Neural progenitor cell (in vitro differentiated cells): ENCODE measurements at regions not wholly inside any gene's neighbourhood (a gene's known extent, or its start where the extent isn't known, plus 50 kb on each side); places are given as distances from the start of the nearest gene placed in this dataset.

Experiments
- DNase-seq: peaks from one replicate; pipeline ENCODE4 v3.0.0-alpha.2; 2016; ENCODE audit warnings: low spot score
- H2AFZ ChIP-seq: fragments of 200-600 bp; sonication (generic); replicated peaks from 2 replicates; pipeline ENCODE4 v1.6.1; 2016; ENCODE audit warnings: antibody characterized with exemption
- H3F3A ChIP-seq: fragments of 200-600 bp; sonication (generic); 2 replicates; pipeline ENCODE4 v1.6.1; 2016; ENCODE audit warnings: antibody characterized with exemption, low read depth
- H3K27ac ChIP-seq: fragments of 200-600 bp; sonication (generic); 2 replicates; pipeline ENCODE4 v1.5.1; 2016; ENCODE audit warnings: mild to moderate bottlenecking
- H3K27me3 ChIP-seq: fragments of 200-600 bp; sonication (generic); 2 replicates; pipeline ENCODE4 v1.6.1; 2016; ENCODE audit warnings: mild to moderate bottlenecking, moderate library complexity
- H3K36me3 ChIP-seq: fragments of 200-600 bp; sonication (generic); 2 replicates; pipeline ENCODE4 v1.5.1; 2016
- H3K4me1 ChIP-seq: fragments of 200-600 bp; sonication (generic); 2 replicates; pipeline ENCODE4 v1.6.1; 2016; ENCODE audit warnings: mixed run types
- H3K4me2 ChIP-seq: fragments of 200-600 bp; sonication (generic); 2 replicates; pipeline ENCODE4 v1.6.1; 2016
- H3K4me3 ChIP-seq: fragments of 200-600 bp; sonication (generic); 2 replicates; pipeline ENCODE4 v1.5.1; 2016
- H3K79me2 ChIP-seq: fragments of 200-600 bp; sonication (generic); 2 replicates; pipeline ENCODE4 v1.6.1; 2016; ENCODE audit warnings: low read depth
- H3K9ac ChIP-seq: fragments of 200-600 bp; sonication (generic); 2 replicates; pipeline ENCODE4 v1.6.1; 2016
- H3K9me3 ChIP-seq: fragments of 200-600 bp; sonication (generic); 2 replicates; pipeline ENCODE4 v1.5.1; 2016; ENCODE audit warnings: low read depth
- H4K20me1 ChIP-seq: fragments of 200-600 bp; sonication (generic); 2 replicates; pipeline ENCODE4 v1.6.1; 2016; ENCODE audit warnings: low read depth
- H3K27ac Mint-ChIP-seq: 3 replicates; pipeline ENCODE4 v1.8.0; 2021; ENCODE audit warnings: mixed read lengths
- H3K27me3 Mint-ChIP-seq: 2 replicates; pipeline ENCODE4 v1.8.0; 2022; ENCODE audit warnings: low read depth, mild to moderate bottlenecking, inconsistent platforms, moderate library complexity, mixed read lengths; ENCODE audit not compliant: insufficient read depth
- H3K36me3 Mint-ChIP-seq: 3 replicates; pipeline ENCODE4 v1.8.0; 2021; ENCODE audit warnings: mixed read lengths
- H3K4me1 Mint-ChIP-seq: 3 replicates; pipeline ENCODE4 v1.8.0; 2021; ENCODE audit warnings: mixed read lengths
- H3K4me3 Mint-ChIP-seq: 3 replicates; pipeline ENCODE4 v1.8.0; 2021; ENCODE audit warnings: mild to moderate bottlenecking, moderate library complexity, mixed read lengths
- H3K9me3 Mint-ChIP-seq: 3 replicates; pipeline ENCODE4 v1.8.0; 2020; ENCODE audit warnings: mixed read lengths
- CTCF ChIP-seq: fragments of 200-600 bp; sonication (generic); IDR thresholded peaks from 2 replicates; pipeline ENCODE4 v1.5.1; 2017; ENCODE audit warnings: antibody characterized with exemption, mild to moderate bottlenecking
- EZH2 ChIP-seq: fragments of 200-600 bp; sonication (generic); IDR thresholded peaks from 2 replicates; pipeline ENCODE4 v1.6.1; 2017; ENCODE audit warnings: antibody characterized with exemption, mild to moderate bottlenecking, moderate library complexity
- EZH2phosphoT487 ChIP-seq: fragments of 200-600 bp; sonication (generic); IDR thresholded peaks from 2 replicates; pipeline ENCODE4 v1.6.1; 2017; ENCODE audit warnings: antibody characterized with exemption

DNA sequence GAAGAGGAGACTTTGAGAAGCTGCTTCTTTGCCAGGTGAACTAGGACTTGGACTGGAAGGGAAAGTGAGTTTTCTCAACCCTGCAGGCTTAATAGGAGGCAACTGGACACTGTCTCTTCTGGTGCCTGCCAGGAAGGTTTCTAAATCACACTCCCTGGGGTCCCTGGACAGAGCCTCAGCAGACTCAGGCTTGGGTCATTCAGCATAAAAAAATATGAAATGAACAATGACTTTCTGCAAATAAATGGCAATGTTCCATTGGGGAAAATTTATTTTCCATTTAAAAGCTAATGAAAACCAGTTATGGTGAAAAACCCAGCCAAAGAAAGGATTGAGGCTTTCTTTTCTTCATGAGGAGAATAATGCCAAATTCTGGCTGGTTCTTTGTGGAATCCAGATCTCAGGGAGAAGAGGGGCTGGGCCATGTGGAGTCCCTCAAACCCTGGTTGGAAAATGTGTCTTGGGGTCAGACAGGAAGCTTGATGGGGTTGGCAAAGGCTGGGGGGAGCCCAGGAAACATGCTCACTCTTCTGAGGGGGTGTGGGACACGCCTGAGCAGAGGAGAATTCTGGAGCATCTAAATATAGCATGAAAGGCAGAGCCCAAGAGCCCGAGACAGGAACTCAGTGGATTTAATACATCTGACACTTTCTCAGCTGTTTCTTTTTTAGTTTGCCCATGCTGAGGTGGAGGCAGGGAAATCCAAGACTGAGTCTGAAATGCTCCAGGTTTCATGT lies 65.2 kb upstream of the EMX2 start:
- H3K4me2 ChIP-seq: no peak overlapping the region
- H3K27ac ChIP-seq: no peak overlapping the region
- no peak overlapping the region for H2AFZ ChIP-seq
- H3K9me3 Mint-ChIP-seq: no peaks in the 10 kb centered on the region
- TF ChIP-seq EZH2: no peak
- TF ChIP-seq CTCF: no peak
- TF ChIP-seq EZH2phosphoT487: no peak
- no peak overlapping the region for H3K9ac ChIP-seq
- H3K27ac Mint-ChIP-seq: peak overlapping the region; percentile 60
- peaks cover 6% of the 10 kb centered on the region for H3K27me3 Mint-ChIP-seq
- H3K9me3 ChIP-seq: no peaks in the 10 kb centered on the region
- no peaks in the 10 kb centered on the region for H3K4me1 ChIP-seq
- H3F3A ChIP-seq: no peaks in the 10 kb centered on the region
- H3K4me3 ChIP-seq: no peak overlapping the region
- H3K79me2 ChIP-seq: no peaks in the 10 kb centered on the region
- DNase-seq: no peak
- no peaks in the 10 kb centered on the region for H4K20me1 ChIP-seq
- H3K36me3 ChIP-seq: no peaks in the 10 kb centered on the region
- H3K27me3 ChIP-seq: no peaks in the 10 kb centered on the region
- no peaks in the 10 kb centered on the region for H3K36me3 Mint-ChIP-seq
- H3K4me1 Mint-ChIP-seq: no peaks in the 10 kb centered on the region
- no peak overlapping the region for H3K4me3 Mint-ChIP-seq

- Mint-ChIP-seq H3K4me1 (no peaks in the 10 kb centered on the region), H3K27me3 (peaks cover 8% of the 10 kb centered on the region), H3K27ac (peak overlapping the region; percentile 60), H3K4me3 (no peak overlapping the region), H3K9me3 (no peaks in the 10 kb centered on the region), H3K36me3 (no peaks in the 10 kb centered on the region)
- TF ChIP-seq CTCF (no peak), EZH2 (no peak)
- Histone ChIP-seq H3K27me3 (no peaks in the 10 kb centered on the region), H3K36me3 (no peaks in the 10 kb centered on the region), H3K9me3 (no peaks in the 10 kb centered on the region), H3K79me2 (no peaks in the 10 kb centered on the region), H3F3A (no peaks in the 10 kb centered on the region), H3K9ac (no peak overlapping the region), H3K27ac (no peak overlapping the region), H2AFZ (no peak overlapping the region), H3K4me2 (no peak overlapping the region), H4K20me1 (no peaks in the 10 kb centered on the region), H3K4me3 (no peak overlapping the region), H3K4me1 (no peaks in the 10 kb centered on the region)
- DNase-seq: no peak
Observed at GRCh38 chr10:117476716-117477115, 65.8 kb upstream of the EMX2 start.

GRCh38 chr10:117476281-117476680 lies 66.3 kb upstream of the EMX2 start:
- TF ChIP-seq CTCF (no peak), EZH2phosphoT487 (no peak), EZH2 (no peak)
- no peak overlapping the region for H3K9ac ChIP-seq
- H3K4me3 ChIP-seq: no peak overlapping the region
- Mint-ChIP-seq H3K27me3 (peaks cover 9% of the 10 kb centered on the region), H3K9me3 (no peaks in the 10 kb centered on the region), H3K4me1 (no peaks in the 10 kb centered on the region), H3K27ac (no peak overlapping the region), H3K4me3 (no peak overlapping the region), H3K36me3 (no peaks in the 10 kb centered on the region)
- H3K36me3 ChIP-seq: no peaks in the 10 kb centered on the region
- no peak overlapping the region for H3K4me2 ChIP-seq
- no peaks in the 10 kb centered on the region for H3K4me1 ChIP-seq
- DNase-seq: no peak
- H3K9me3 ChIP-seq: no peaks in the 10 kb centered on the region
- H2AFZ ChIP-seq: no peak overlapping the region
- no peaks in the 10 kb centered on the region for H3K27me3 ChIP-seq
- no peaks in the 10 kb centered on the region for H3K79me2 ChIP-seq
- no peaks in the 10 kb centered on the region for H4K20me1 ChIP-seq
- H3F3A ChIP-seq: no peaks in the 10 kb centered on the region
- H3K27ac ChIP-seq: no peak overlapping the region
